Activated CD8-positive, alpha-beta T cell treated with anti-CD3 and anti-CD28 coated beads, Interleukin-2, amount 10 ng/mL, durations not matched to agents 7 days and 5 days (primary cell): ENCODE measurements at regions not wholly inside any gene's neighbourhood (a gene's known extent, or its start where the extent isn't known, plus 50 kb on each side); places are given as distances from the start of the nearest gene placed in this dataset.

ENCODE experiments used
- ATAC-seq: fragments of 150-1000 bp; cut with Tn5 transposase; one replicate; pipeline ENCODE4 v1.10.0; 2021; ENCODE audit warnings: moderate library complexity
- CTCF ChIA-PET: fragments of 350-600 bp; sonication (Branson Sonifier 250); formaldehyde crosslinking; loops from one replicate; lab custom pipeline; 2021; ENCODE audit warnings: antibody characterized with exemption; lab: Charles Lee
- POLR2A ChIA-PET: fragments of 350-600 bp; sonication (Branson Sonifier 250); formaldehyde crosslinking; loops from one replicate; lab custom pipeline; 2021; ENCODE audit warnings: antibody characterized with exemption; lab: Charles Lee
- DNase-seq: peaks from one replicate; pipeline ENCODE4 v3.0.0-alpha.2; 2020
- H3K27ac Mint-ChIP-seq: one replicate; pipeline ENCODE4 v1.8.0; 2021; ENCODE audit warnings: mild to moderate bottlenecking, mixed read lengths
- H3K27me3 Mint-ChIP-seq: one replicate; pipeline ENCODE4 v1.8.0; 2021; ENCODE audit warnings: low read depth, mixed read lengths
- H3K36me3 Mint-ChIP-seq: one replicate; pipeline ENCODE4 v1.8.0; 2021; ENCODE audit warnings: low read depth, mixed read lengths
- H3K4me1 Mint-ChIP-seq: one replicate; pipeline ENCODE4 v1.8.0; 2021; ENCODE audit warnings: low read depth, mixed read lengths
- H3K4me3 Mint-ChIP-seq: one replicate; pipeline ENCODE4 v1.8.0; 2021; ENCODE audit warnings: mild to moderate bottlenecking, mixed read lengths
- H3K9me3 Mint-ChIP-seq: one replicate; pipeline ENCODE4 v1.8.0; 2022; ENCODE audit warnings: mixed read lengths; ENCODE audit not compliant: insufficient read depth

GRCh38 chr6:92635553-92636153 is 783.7 kb downstream of the EPHA7 start:
- Mint-ChIP-seq H3K4me3 (no peak overlapping the region), H3K36me3 (no peaks in the 10 kb centered on the region), H3K9me3 (no peaks in the 10 kb centered on the region), H3K27ac (no peak overlapping the region), H3K4me1 (no peaks in the 10 kb centered on the region), H3K27me3 (no peaks in the 10 kb centered on the region)
- CTCF ChIA-PET: no interaction called here
- ATAC-seq (no peak), DNase-seq (no peak)
- POLR2A ChIA-PET: no interaction called here

GRCh38 chr6:92634561-92634960 is 784.8 kb downstream of the EPHA7 start:
- DNase-seq (no peak), ATAC-seq (no peak)
- H3K27me3 Mint-ChIP-seq: no peaks in the 10 kb centered on the region
- ChIA-PET CTCF (no interaction called here), POLR2A (no interaction called here)
- no peaks in the 10 kb centered on the region for H3K4me1 Mint-ChIP-seq
- H3K27ac Mint-ChIP-seq: no peak overlapping the region
- H3K9me3 Mint-ChIP-seq: no peaks in the 10 kb centered on the region
- no peak overlapping the region for H3K4me3 Mint-ChIP-seq
- no peaks in the 10 kb centered on the region for H3K36me3 Mint-ChIP-seq

GRCh38 chr6:92623431-92623830 is 795.9 kb downstream of the EPHA7 start:
- H3K27me3 Mint-ChIP-seq: no peaks in the 10 kb centered on the region
- ATAC-seq: no peak
- H3K4me1 Mint-ChIP-seq: no peaks in the 10 kb centered on the region

DNA sequence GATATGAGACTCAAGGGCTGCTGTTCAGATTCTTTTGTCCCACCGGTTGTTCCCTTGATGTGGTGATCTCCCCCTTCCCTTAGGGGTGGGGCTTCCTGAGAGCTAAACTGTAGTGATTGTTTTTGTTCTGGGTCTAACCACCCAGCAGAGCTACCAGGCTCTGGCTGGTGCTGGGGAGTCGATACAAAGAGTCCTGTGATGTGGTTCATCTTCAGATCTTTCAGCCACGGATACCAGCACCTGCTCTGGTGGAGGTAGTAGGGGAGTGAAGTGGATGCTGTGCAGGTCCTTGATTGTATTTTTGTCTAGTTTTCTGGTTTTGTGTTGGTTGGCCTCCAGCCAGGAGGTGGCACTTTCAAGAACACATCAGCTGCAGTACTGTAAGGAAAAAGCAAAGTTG is 801.6 kb downstream of the EPHA7 start:
- no peaks in the 10 kb centered on the region for H3K36me3 Mint-ChIP-seq
- POLR2A ChIA-PET: no interaction called here
- ATAC-seq: no peak
- no peak overlapping the region for H3K27ac Mint-ChIP-seq
- no peak for DNase-seq
- CTCF ChIA-PET: no interaction called here
- H3K27me3 Mint-ChIP-seq: no peaks in the 10 kb centered on the region
- no peaks in the 10 kb centered on the region for H3K4me1 Mint-ChIP-seq
- H3K4me3 Mint-ChIP-seq: no peak overlapping the region
- peaks cover 10% of the 10 kb centered on the region for H3K9me3 Mint-ChIP-seq

More at GRCh38 chr6:92623431-92623830, 795.9 kb downstream of the EPHA7 start:
- no peaks in the 10 kb centered on the region for H3K36me3 Mint-ChIP-seq
- H3K27ac Mint-ChIP-seq: no peak overlapping the region
- peaks cover 13% of the 10 kb centered on the region for H3K9me3 Mint-ChIP-seq
- ChIA-PET POLR2A (no interaction called here), CTCF (no interaction called here)
- H3K4me3 Mint-ChIP-seq: no peak overlapping the region
- DNase-seq: no peak

- ATAC-seq: no peak
- Mint-ChIP-seq H3K27ac (no peak overlapping the region), H3K9me3 (peaks cover 17% of the 10 kb centered on the region), H3K4me1 (no peaks in the 10 kb centered on the region), H3K27me3 (no peaks in the 10 kb centered on the region), H3K36me3 (no peaks in the 10 kb centered on the region), H3K4me3 (no peak overlapping the region)
- DNase-seq: no peak
- POLR2A ChIA-PET: no interaction called here
- CTCF ChIA-PET: no interaction called here
Measured at GRCh38 chr6:92608751-92609150, 810.6 kb downstream of the EPHA7 start.

DNA sequence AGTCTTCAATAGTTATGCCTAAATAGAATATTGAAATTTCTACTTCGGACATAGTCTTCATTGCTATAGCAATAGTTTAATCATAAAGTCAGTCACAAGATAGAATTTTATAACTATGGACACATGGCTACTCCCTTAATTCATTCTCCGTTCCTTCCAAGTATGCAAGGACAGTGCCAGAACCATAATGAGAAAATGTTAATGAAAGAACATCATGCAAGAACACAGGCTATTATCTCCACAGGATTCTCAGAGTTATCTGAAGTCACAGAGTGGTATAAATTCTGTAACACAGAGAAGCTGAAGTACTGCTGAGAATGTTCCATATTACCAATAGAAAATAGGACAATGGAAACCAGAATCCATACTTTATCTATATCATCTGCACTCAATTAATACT is 826.2 kb downstream of the EPHA7 start:
- DNase-seq: no peak
- Mint-ChIP-seq H3K9me3 (peaks cover 6% of the 10 kb centered on the region), H3K4me1 (no peaks in the 10 kb centered on the region), H3K27ac (no peak overlapping the region), H3K27me3 (no peaks in the 10 kb centered on the region), H3K36me3 (no peaks in the 10 kb centered on the region), H3K4me3 (no peak overlapping the region)
- ATAC-seq: no peak
- CTCF ChIA-PET: no interaction called here
- POLR2A ChIA-PET: no interaction called here

DNA sequence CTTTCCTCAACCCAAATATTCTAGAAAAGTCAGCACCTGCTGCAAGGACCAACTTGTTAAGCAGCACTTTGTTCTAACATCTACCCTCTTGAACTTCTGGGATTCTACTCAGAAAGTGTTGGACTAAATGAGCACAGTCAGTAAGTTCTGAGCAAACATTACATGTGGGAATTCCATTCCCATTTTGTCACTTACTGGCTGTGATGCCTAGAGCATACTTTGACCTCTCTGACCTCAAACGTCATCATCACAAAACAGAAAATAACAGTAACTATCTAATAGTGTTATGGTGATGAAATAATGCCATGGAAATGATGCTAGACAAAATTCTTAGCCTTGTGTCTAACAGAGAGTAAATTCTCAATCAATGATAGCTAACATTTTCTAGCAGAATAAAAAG is 829.4 kb downstream of the EPHA7 start:
- H3K27me3 Mint-ChIP-seq: no peaks in the 10 kb centered on the region
- ATAC-seq (no peak), DNase-seq (no peak)
- H3K4me1 Mint-ChIP-seq: no peaks in the 10 kb centered on the region
- no peak overlapping the region for H3K4me3 Mint-ChIP-seq
- no peak overlapping the region for H3K27ac Mint-ChIP-seq
- H3K36me3 Mint-ChIP-seq: no peaks in the 10 kb centered on the region
- ChIA-PET POLR2A (no interaction called here), CTCF (no interaction called here)
- H3K9me3 Mint-ChIP-seq: peaks cover 6% of the 10 kb centered on the region

DNA sequence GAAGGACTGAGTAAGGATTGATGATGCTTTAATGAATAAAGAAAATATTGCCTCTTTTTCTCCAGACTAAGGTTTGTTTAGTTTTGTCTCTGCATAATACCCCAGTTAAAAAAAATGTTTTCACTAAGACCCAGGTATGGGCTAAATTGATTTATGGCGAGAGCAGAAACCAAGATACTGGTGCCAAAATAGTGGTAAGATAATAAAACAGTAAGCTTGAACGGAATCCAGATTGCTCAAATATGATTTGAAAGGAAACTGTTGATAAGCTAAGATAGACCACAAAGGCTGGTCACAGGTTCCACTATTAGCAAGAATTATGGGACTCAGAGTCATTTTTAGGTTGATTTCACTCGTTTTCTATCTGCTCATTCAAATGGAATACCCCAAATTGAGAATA is 831.2 kb downstream of the EPHA7 start:
- CTCF ChIA-PET: no interaction called here
- H3K4me1 Mint-ChIP-seq: no peaks in the 10 kb centered on the region
- no peak overlapping the region for H3K27ac Mint-ChIP-seq
- ATAC-seq: no peak
- POLR2A ChIA-PET: no interaction called here
- no peak for DNase-seq
- no peak overlapping the region for H3K4me3 Mint-ChIP-seq
- H3K36me3 Mint-ChIP-seq: no peaks in the 10 kb centered on the region
- no peaks in the 10 kb centered on the region for H3K27me3 Mint-ChIP-seq
- H3K9me3 Mint-ChIP-seq: peaks cover 6% of the 10 kb centered on the region

DNA sequence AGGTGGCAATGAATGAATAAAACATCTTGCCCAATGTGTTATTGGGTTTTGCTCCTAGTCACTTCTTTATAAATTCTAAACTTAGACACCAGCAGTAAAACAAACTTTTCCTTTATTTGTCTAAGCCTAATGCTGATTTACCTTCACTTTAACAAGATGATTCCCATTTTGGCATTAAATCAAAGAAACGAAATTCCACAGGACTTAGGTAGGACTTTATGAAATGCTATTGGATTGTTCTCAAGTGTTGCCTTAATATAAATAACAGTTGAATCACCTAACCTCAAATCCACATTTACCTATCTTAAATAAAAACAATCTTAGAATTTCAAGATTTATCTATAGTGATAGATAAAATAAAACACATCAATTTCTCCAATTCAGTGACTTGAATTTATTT is 831.8 kb downstream of the EPHA7 start:
- Mint-ChIP-seq H3K36me3 (no peaks in the 10 kb centered on the region), H3K9me3 (peaks cover 6% of the 10 kb centered on the region), H3K27ac (no peak overlapping the region), H3K4me1 (no peaks in the 10 kb centered on the region), H3K27me3 (no peaks in the 10 kb centered on the region), H3K4me3 (no peak overlapping the region)
- no peak for DNase-seq
- ChIA-PET CTCF (no interaction called here), POLR2A (no interaction called here)
- no peak for ATAC-seq

GRCh38 chr6:92586236-92586977 is 833.0 kb downstream of the EPHA7 start:
- H3K36me3 Mint-ChIP-seq: no peaks in the 10 kb centered on the region
- H3K4me1 Mint-ChIP-seq: no peaks in the 10 kb centered on the region
- ChIA-PET CTCF (interaction anchor here (0.7 kb wide), 1 partner anchor 1418 kb away, joined by 3 read pairs; no protein-coding TSS in a partner anchor), POLR2A (interaction anchor here (0.6 kb wide), 1 partner anchor 1615 kb away, joined by 4 read pairs; no protein-coding TSS in a partner anchor)
- no peak overlapping the region for H3K4me3 Mint-ChIP-seq
- H3K27me3 Mint-ChIP-seq: no peaks in the 10 kb centered on the region
- H3K27ac Mint-ChIP-seq: no peak overlapping the region
- ATAC-seq (no peak), DNase-seq (no peak)
- H3K9me3 Mint-ChIP-seq: peaks cover 6% of the 10 kb centered on the region

GRCh38 chr6:92582211-92582610 is 837.1 kb downstream of the EPHA7 start:
- Mint-ChIP-seq H3K9me3 (peaks cover 11% of the 10 kb centered on the region), H3K36me3 (no peaks in the 10 kb centered on the region), H3K4me1 (no peaks in the 10 kb centered on the region), H3K27ac (no peak overlapping the region), H3K4me3 (no peak overlapping the region), H3K27me3 (no peaks in the 10 kb centered on the region)
- no peak for ATAC-seq
- ChIA-PET POLR2A (no interaction called here), CTCF (interaction anchor here (0.7 kb wide), 1 partner anchor 349 kb away, joined by 3 read pairs; no protein-coding TSS in a partner anchor)
- DNase-seq: no peak

- Mint-ChIP-seq H3K36me3 (no peaks in the 10 kb centered on the region), H3K27me3 (no peaks in the 10 kb centered on the region), H3K4me1 (no peaks in the 10 kb centered on the region), H3K27ac (no peak overlapping the region), H3K4me3 (no peak overlapping the region), H3K9me3 (peaks cover 15% of the 10 kb centered on the region)
- POLR2A ChIA-PET: no interaction called here
- DNase-seq (no peak), ATAC-seq (no peak)
- CTCF ChIA-PET: no interaction called here
Measured at GRCh38 chr6:92577077-92577719, 842.2 kb downstream of the EPHA7 start.
